ENCODE measurements at regions not wholly inside any gene's neighbourhood (a gene's known extent, or its start where the extent isn't known, plus 50 kb on each side); places are given as distances from the start of the nearest gene placed in this dataset.

DNA sequence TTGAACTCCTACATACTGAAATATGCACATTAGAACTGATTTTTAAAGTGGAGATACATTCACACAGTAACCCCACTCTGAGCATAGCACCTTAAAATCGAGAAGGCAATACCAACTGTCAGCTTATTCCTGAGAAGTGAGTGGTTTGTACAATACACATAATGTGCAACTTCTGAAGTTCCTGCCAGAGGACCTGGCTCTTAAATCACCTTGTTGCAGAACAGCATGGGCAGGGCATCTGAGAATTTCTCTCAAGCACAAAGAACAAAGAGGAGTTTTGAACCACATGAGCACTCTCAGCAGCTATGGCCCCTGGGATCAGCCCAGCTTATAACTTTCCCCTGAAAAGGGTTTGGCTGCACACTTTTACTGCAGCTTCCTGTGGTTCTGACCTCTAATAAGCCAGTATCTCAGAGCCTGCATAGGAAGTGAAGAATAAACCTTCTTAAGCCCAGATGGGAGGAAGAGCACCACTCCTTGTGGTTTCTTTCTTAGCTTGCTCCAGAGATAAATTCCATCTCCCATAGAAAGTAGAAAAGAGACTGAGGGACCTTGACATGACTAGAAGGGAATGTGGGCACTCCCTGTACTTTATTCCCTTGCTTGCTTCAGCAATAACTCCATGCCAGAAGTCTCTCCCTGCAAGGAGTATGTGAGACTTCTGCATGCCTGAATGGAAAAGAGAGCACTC lies 862.3 kb downstream of the SUCLG1 start:
- TF ChIP-seq, protein P1, sequence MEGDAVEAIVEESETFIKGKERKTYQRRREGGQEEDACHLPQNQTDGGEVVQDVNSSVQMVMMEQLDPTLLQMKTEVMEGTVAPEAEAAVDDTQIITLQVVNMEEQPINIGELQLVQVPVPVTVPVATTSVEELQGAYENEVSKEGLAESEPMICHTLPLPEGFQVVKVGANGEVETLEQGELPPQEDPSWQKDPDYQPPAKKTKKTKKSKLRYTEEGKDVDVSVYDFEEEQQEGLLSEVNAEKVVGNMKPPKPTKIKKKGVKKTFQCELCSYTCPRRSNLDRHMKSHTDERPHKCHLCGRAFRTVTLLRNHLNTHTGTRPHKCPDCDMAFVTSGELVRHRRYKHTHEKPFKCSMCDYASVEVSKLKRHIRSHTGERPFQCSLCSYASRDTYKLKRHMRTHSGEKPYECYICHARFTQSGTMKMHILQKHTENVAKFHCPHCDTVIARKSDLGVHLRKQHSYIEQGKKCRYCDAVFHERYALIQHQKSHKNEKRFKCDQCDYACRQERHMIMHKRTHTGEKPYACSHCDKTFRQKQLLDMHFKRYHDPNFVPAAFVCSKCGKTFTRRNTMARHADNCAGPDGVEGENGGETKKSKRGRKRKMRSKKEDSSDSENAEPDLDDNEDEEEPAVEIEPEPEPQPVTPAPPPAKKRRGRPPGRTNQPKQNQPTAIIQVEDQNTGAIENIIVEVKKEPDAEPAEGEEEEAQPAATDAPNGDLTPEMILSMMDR (conservative IDR thresholded peaks at IDR 0.05; ENCODE audit: low read length): no peak
- Histone ChIP-seq H3K9me2 (replicated peaks; ENCODE audit: low read depth, low read length) (no peaks in the 10 kb centered on the region), H4K20me1 (ENCODE audit: insufficient read depth, low read length, poor library complexity, severe bottlenecking) (no peaks in the 10 kb centered on the region), H3K4me2 (ENCODE audit: low read depth, low read length, poor library complexity, severe bottlenecking) (peak overlapping the region; percentile 77), H3K4me1 (ENCODE audit: insufficient read depth, low read length, poor library complexity, severe bottlenecking) (peaks cover 41% of the 10 kb centered on the region), H3K36me3 (ENCODE audit: insufficient read depth, low read length) (no peaks in the 10 kb centered on the region), H3F3A (ENCODE audit: low read depth) (0 out of 2 replicates have a peak, but pooled peaks cover 2% of the 10 kb centered on the region), H3K79me2 (ENCODE audit: insufficient read depth, low read length) (no peaks in the 10 kb centered on the region), H3K4me3 (ENCODE audit: low read length, poor library complexity, severe bottlenecking) (peak overlapping the region; percentile 55), H3K27me3 (ENCODE audit: insufficient read depth, low read length, poor library complexity, severe bottlenecking) (no peaks in the 10 kb centered on the region), H3K9me3 (ENCODE audit: insufficient read depth, low read depth, low read length) (no peaks in the 10 kb centered on the region), H3K9ac (ENCODE audit: low read depth, low read length, poor library complexity, severe bottlenecking) (peak overlapping the region; percentile 66), H2AFZ (ENCODE audit: low read length) (peak overlapping the region; percentile 57; the same call in 1 of the 2 replicates)

DNA sequence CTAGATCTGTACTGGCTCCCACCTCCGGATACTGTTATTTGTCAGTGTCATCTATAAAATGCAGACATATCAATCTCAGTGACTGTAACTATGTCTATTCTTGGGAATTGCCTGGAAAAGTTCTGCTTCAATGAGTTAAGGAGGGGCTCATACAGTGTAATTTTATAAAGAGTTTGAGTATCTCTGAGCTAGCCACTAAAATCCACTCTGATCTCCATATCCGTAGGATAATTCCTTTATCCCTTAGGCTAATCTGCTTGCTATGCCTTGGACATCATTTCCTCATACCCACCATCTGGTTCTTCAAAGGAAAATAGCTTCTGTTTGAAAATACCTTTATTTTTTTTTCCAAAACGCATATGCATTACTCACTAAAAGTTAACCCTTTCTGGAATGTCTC lies 863.2 kb downstream of the SUCLG1 start:
- peak overlapping the region; percentile 55 for H3K4me3 ChIP-seq (ENCODE audit: low read length, poor library complexity, severe bottlenecking)
- H3K27me3 ChIP-seq (ENCODE audit: insufficient read depth, low read length, poor library complexity, severe bottlenecking): no peaks in the 10 kb centered on the region
- 0 out of 2 replicates have a peak overlapping the region, but pooled peaks have one; percentile 57 for H2AFZ ChIP-seq (ENCODE audit: low read length)
- no peaks in the 10 kb centered on the region for H3K79me2 ChIP-seq (ENCODE audit: insufficient read depth, low read length)
- H3K4me2 ChIP-seq (ENCODE audit: low read depth, low read length, poor library complexity, severe bottlenecking): peak overlapping the region; percentile 77
- no peaks in the 10 kb centered on the region for H4K20me1 ChIP-seq (ENCODE audit: insufficient read depth, low read length, poor library complexity, severe bottlenecking)
- TF ChIP-seq, protein P1 (conservative IDR thresholded peaks at IDR 0.05; ENCODE audit: low read length): no peak
- TF ChIP-seq EZH2phosphoT487 (IDR thresholded peaks at IDR 0.05; ENCODE audit: borderline replicate concordance): no peak
- 0 out of 2 replicates have a peak, but pooled peaks cover 2% of the 10 kb centered on the region for H3F3A ChIP-seq (ENCODE audit: low read depth)
- H3K9me3 ChIP-seq (ENCODE audit: insufficient read depth, low read depth, low read length): no peaks in the 10 kb centered on the region
- peak overlapping the region; percentile 66 for H3K9ac ChIP-seq (ENCODE audit: low read depth, low read length, poor library complexity, severe bottlenecking)
- no peaks in the 10 kb centered on the region for H3K9me2 ChIP-seq (replicated peaks; ENCODE audit: low read depth, low read length)
- H3K4me1 ChIP-seq (ENCODE audit: insufficient read depth, low read length, poor library complexity, severe bottlenecking): peaks cover 41% of the 10 kb centered on the region
- H3K36me3 ChIP-seq (ENCODE audit: insufficient read depth, low read length): no peaks in the 10 kb centered on the region

DNA sequence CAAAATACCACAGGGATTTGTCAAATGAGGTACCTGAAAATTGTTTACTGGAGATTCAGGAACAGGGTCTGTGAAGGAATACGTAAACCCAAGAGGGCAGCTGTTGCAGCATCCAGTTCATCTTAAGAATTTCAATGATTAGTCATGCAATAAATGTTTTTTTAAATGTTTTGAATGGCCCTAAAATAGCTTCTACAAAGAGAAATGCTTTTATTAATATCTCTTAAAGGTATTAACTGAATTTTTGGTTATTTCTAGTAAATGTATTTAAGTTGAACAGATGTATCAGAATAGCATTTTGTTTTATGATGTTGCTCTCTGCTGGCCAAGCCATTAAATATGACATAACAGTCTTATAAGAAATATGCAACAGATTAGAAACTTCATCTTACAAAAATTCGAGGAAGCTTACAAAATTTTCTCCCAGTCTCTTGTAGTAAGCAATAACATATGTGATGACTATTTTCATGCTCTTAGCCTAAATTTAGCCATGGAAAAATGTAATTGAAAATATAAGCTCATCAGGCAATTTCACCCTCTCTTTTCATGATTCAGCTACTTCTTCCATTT lies 863.9 kb downstream of the SUCLG1 start:
- H3K36me3 ChIP-seq (ENCODE audit: insufficient read depth, low read length): no peaks in the 10 kb centered on the region
- H3F3A ChIP-seq (ENCODE audit: low read depth): 0 out of 2 replicates have a peak, but pooled peaks cover 2% of the 10 kb centered on the region
- peak overlapping the region; percentile 66 for H3K9ac ChIP-seq (ENCODE audit: low read depth, low read length, poor library complexity, severe bottlenecking)
- no peaks in the 10 kb centered on the region for H3K79me2 ChIP-seq (ENCODE audit: insufficient read depth, low read length)
- H3K9me2 ChIP-seq (replicated peaks; ENCODE audit: low read depth, low read length): no peaks in the 10 kb centered on the region
- TF ChIP-seq, protein P1 (conservative IDR thresholded peaks at IDR 0.05; ENCODE audit: low read length): no peak; the same call in 1 of the 2 replicates
- no peak for TF ChIP-seq EZH2phosphoT487 (IDR thresholded peaks at IDR 0.05; ENCODE audit: borderline replicate concordance)
- H3K4me3 ChIP-seq (ENCODE audit: low read length, poor library complexity, severe bottlenecking): peak overlapping the region; percentile 21
- H4K20me1 ChIP-seq (ENCODE audit: insufficient read depth, low read length, poor library complexity, severe bottlenecking): no peaks in the 10 kb centered on the region
- H3K4me2 ChIP-seq (ENCODE audit: low read depth, low read length, poor library complexity, severe bottlenecking): peak overlapping the region; percentile 77
- H3K4me1 ChIP-seq (ENCODE audit: insufficient read depth, low read length, poor library complexity, severe bottlenecking): peaks cover 41% of the 10 kb centered on the region
- H3K9me3 ChIP-seq (ENCODE audit: insufficient read depth, low read depth, low read length): no peaks in the 10 kb centered on the region
- no peaks in the 10 kb centered on the region for H3K27me3 ChIP-seq (ENCODE audit: insufficient read depth, low read length, poor library complexity, severe bottlenecking)
- no peak overlapping the region for H2AFZ ChIP-seq (ENCODE audit: low read length)

Data from Loucy (cell line).